A673 (cell line): ENCODE measurements at regions not wholly inside any gene's neighbourhood (a gene's known extent, or its start where the extent isn't known, plus 50 kb on each side); places are given as distances from the start of the nearest gene placed in this dataset.

Source experiments
- BruUV-seq: library from RNA; stranded (reverse); fragments of 400-500 nt; replicated peaks from 2 replicates; lab custom pipeline; 2021; lab: Mats Ljungman, UMichigan
- CTCF ChIA-PET: fragments of 300-600 bp; sonication (Branson Sonifier 250); formaldehyde crosslinking; loops from one replicate; lab custom pipeline; 2022; ENCODE audit warnings: antibody characterized with exemption; lab: Charles Lee
- POLR2A ChIA-PET: fragments of 300-600 bp; sonication (Branson Sonifier 250); formaldehyde crosslinking; loops from one replicate; lab custom pipeline; 2022; ENCODE audit warnings: antibody characterized with exemption; ENCODE audit not compliant: low non-redundant PET; lab: Charles Lee
- DNase-seq: peaks from one replicate; pipeline ENCODE4 v3.0.0-alpha.2; 2015; ENCODE audit warnings: low spot score
- H3K27ac ChIP-seq: fragments of 200-600 bp; sonication (generic); 2 replicates; pipeline ENCODE4 v1.5.1; 2016; ENCODE audit warnings: mixed run types, low read depth, mild to moderate bottlenecking, mixed read lengths, antibody characterized with exemption, low read length; ENCODE audit not compliant: poor library complexity, severe bottlenecking
- H3K27me3 ChIP-seq: fragments of 200-600 bp; sonication (generic); replicated peaks from 2 replicates; pipeline ENCODE4 v1.6.1; 2017; ENCODE audit warnings: mixed run types, low read depth, mild to moderate bottlenecking, mixed read lengths, antibody characterized with exemption, low read length; ENCODE audit not compliant: insufficient read depth, poor library complexity
- H3K36me3 ChIP-seq: fragments of 200-600 bp; sonication (generic); 2 replicates; pipeline ENCODE4 v1.6.1; 2016; ENCODE audit warnings: mixed run types, mild to moderate bottlenecking, mixed read lengths, antibody characterized with exemption, low read length; ENCODE audit not compliant: insufficient read depth, poor library complexity, severe bottlenecking
- H3K4me1 ChIP-seq: fragments of 200-600 bp; sonication (generic); 2 replicates; pipeline ENCODE4 v1.6.1; 2017; ENCODE audit warnings: mixed run types, mild to moderate bottlenecking, mixed read lengths, antibody characterized with exemption, low read length; ENCODE audit not compliant: insufficient read depth, poor library complexity, severe bottlenecking
- H3K4me3 ChIP-seq: fragments of 200-600 bp; sonication (generic); 2 replicates; pipeline ENCODE4 v1.5.1; 2016; ENCODE audit warnings: low read depth, mixed run types, mild to moderate bottlenecking, mixed read lengths, low read length; ENCODE audit not compliant: poor library complexity, severe bottlenecking
- H3K9me3 ChIP-seq: fragments of 200-600 bp; sonication (generic); 2 replicates; pipeline ENCODE4 v1.6.1; 2016; ENCODE audit warnings: mixed run types, low read depth, mild to moderate bottlenecking, mixed read lengths, antibody characterized with exemption, low read length; ENCODE audit not compliant: poor library complexity, severe bottlenecking
- CTCF ChIP-seq: fragments of 300-800, 200-600 bp; sonication (generic); conservative IDR thresholded peaks from 2 replicates; pipeline ENCODE4 v1.5.1; 2017; ENCODE audit warnings: low read depth, mild to moderate bottlenecking, antibody characterized with exemption, low read length, moderate library complexity, mixed read lengths
- EZH2 ChIP-seq: fragments of 200-600 bp; sonication (generic); IDR thresholded peaks from 2 replicates; pipeline ENCODE4 v1.6.1; 2017; ENCODE audit warnings: borderline replicate concordance, low read depth, mild to moderate bottlenecking, mixed read lengths, antibody characterized with exemption, low read length; ENCODE audit not compliant: poor library complexity, severe bottlenecking
- intact Hi-C: fragments of 100-400 bp; cut with micrococcal nuclease; formaldehyde crosslinking; loops from one replicate; pipeline ENCODE4 v1.10.0; 2022; ENCODE audit not compliant: unreplicated experiment

DNA sequence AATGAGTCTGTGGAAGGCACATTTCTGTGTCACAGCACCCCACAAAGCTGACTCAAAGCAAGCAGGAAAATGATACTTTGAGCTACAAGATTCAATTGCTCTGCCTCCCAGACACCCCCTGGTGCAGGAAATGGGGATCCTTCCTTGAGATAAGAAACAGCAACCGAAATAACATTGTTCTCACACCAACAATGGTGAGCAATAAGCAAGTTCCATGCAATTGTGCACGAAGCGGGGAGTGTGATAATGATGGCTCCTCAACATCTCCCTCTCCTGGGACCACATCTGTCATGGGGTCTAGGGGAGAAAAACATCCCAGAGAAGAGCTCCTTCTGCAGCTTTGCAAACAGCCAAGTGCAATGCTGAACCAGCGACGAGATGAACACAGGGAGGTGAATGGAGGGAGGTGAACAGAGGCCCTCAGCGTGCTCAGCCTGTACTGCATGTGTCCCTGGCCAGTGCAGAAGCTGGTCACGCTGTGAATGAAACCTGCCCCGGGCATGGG lies 67.7 kb downstream of the PDCL3 start:
- POLR2A ChIA-PET, result no interaction called here
- TF ChIP-seq CTCF (no peak), EZH2 (no peak)
- Histone ChIP-seq H3K4me1 (no peaks in the 10 kb centered on the region), H3K27ac (no peak overlapping the region), H3K9me3 (no peaks in the 10 kb centered on the region), H3K4me3 (no peak overlapping the region), H3K36me3 (no peaks in the 10 kb centered on the region), H3K27me3 (peaks cover 8% of the 10 kb centered on the region)
- BruUV-seq, result no TSS peak
- CTCF ChIA-PET, result interaction anchor here (0.8 kb wide), 1 partner anchor 20 kb away, joined by 4 read pairs; no protein-coding TSS in a partner anchor
- intact Hi-C loops, result no loop called here
- no peak for DNase-seq

- H3K36me3 ChIP-seq, result no peaks in the 10 kb centered on the region
- H3K4me1 ChIP-seq, result no peaks in the 10 kb centered on the region
- ChIA-PET CTCF (no interaction called here), POLR2A (no interaction called here)
- DNase-seq, result no peak
- intact Hi-C loops, result no loop called here
- no peaks in the 10 kb centered on the region for H3K9me3 ChIP-seq
- H3K27me3 ChIP-seq, result peaks cover 17% of the 10 kb centered on the region
- H3K27ac ChIP-seq, result no peak overlapping the region
- H3K4me3 ChIP-seq, result no peak overlapping the region
- no TSS peak for BruUV-seq
- no peak for TF ChIP-seq EZH2
- no peak for TF ChIP-seq CTCF
Observed at GRCh38 chr2:100632037-100632436, 69.2 kb downstream of the PDCL3 start.

- DNase-seq, result no peak
- TF ChIP-seq EZH2 (no peak), CTCF (no peak; the same call in 1 of the 2 replicates)
- intact Hi-C loops, result no loop called here
- Histone ChIP-seq H3K9me3 (no peaks in the 10 kb centered on the region), H3K27me3 (peaks cover 23% of the 10 kb centered on the region), H3K4me3 (no peak overlapping the region), H3K27ac (no peak overlapping the region), H3K4me1 (no peaks in the 10 kb centered on the region), H3K36me3 (no peaks in the 10 kb centered on the region)
- no TSS peak for BruUV-seq
- POLR2A ChIA-PET, result no interaction called here
- CTCF ChIA-PET, result no interaction called here
Observed at GRCh38 chr2:100632759-100633158, 70.0 kb downstream of the PDCL3 start.
